ENCODE measurements at regions not wholly inside any gene's neighbourhood (a gene's known extent, or its start where the extent isn't known, plus 50 kb on each side); places are given as distances from the start of the nearest gene placed in this dataset.

DNA sequence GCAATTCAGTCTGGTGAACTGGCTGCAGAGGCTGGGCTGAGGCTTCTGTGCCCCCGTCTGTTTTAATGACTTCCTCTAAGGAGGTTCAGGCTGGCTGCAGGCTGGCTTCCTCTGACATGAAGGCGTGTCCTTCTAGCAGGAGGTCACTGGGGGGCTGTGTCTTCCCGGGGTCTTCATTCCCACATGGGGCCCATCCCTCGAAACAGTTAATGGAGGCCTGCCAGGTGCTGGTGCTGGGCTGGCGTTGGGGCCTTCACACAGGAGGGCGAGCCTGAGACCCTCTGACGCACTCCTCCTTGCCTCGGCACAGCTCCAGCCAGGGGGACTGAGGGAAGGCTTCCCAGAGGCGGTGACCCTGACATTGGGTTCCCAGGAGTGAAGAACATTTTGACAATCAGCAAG, 57.7 kb upstream of the DLK1 start:
- TF ChIP-seq, protein P1, sequence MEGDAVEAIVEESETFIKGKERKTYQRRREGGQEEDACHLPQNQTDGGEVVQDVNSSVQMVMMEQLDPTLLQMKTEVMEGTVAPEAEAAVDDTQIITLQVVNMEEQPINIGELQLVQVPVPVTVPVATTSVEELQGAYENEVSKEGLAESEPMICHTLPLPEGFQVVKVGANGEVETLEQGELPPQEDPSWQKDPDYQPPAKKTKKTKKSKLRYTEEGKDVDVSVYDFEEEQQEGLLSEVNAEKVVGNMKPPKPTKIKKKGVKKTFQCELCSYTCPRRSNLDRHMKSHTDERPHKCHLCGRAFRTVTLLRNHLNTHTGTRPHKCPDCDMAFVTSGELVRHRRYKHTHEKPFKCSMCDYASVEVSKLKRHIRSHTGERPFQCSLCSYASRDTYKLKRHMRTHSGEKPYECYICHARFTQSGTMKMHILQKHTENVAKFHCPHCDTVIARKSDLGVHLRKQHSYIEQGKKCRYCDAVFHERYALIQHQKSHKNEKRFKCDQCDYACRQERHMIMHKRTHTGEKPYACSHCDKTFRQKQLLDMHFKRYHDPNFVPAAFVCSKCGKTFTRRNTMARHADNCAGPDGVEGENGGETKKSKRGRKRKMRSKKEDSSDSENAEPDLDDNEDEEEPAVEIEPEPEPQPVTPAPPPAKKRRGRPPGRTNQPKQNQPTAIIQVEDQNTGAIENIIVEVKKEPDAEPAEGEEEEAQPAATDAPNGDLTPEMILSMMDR (IDR thresholded peaks at IDR 0.05), result no peak
- no peak for TF ChIP-seq POLR2A (IDR thresholded peaks at IDR 0.05)

All from transverse colon (tissue), 3 donors.